ENCODE measurements at regions not wholly inside any gene's neighbourhood (a gene's known extent, or its start where the extent isn't known, plus 50 kb on each side); places are given as distances from the start of the nearest gene placed in this dataset.

GRCh38 chr2:173607606-173608311 is 253.1 kb downstream of the CDCA7 start:
- H3K9me3 ChIP-seq (ENCODE audit: control insufficient read depth in 2 of 2, low read length in 2 of 2): no peaks in the 10 kb centered on the region
- no peak overlapping the region for H3K4me3 ChIP-seq (ENCODE audit: low read length in 2 of 2)
- H3K36me3 ChIP-seq (ENCODE audit: control insufficient read depth in 2 of 2, insufficient read depth in 2 of 2, low read length in 2 of 2): no peaks in the 10 kb centered on the region
- H3K9ac ChIP-seq (ENCODE audit: low read length in 2 of 2): no peak overlapping the region
- H3K4me1 ChIP-seq (ENCODE audit: control insufficient read depth, insufficient read depth, low read length): no peaks in the 10 kb centered on the region
- no peak overlapping the region for H3K27ac ChIP-seq (ENCODE audit: low read length)
- H3K27me3 ChIP-seq (ENCODE audit: control insufficient read depth in 1 of 2, insufficient read depth in 2 of 2, low read length in 2 of 2): no peaks in the 10 kb centered on the region

- Histone ChIP-seq H3K4me3 (ENCODE audit: low read length in 2 of 2) (no peak overlapping the region), H3K9ac (ENCODE audit: low read length in 2 of 2) (no peak overlapping the region), H3K4me1 (ENCODE audit: control insufficient read depth, insufficient read depth, low read length) (no peaks in the 10 kb centered on the region), H3K27me3 (ENCODE audit: control insufficient read depth in 1 of 2, insufficient read depth in 2 of 2, low read length in 2 of 2) (peaks cover 0 to 4% of the 10 kb centered on the region in 2 donors), H3K9me3 (ENCODE audit: control insufficient read depth in 2 of 2, low read length in 2 of 2) (no peaks in the 10 kb centered on the region), H3K36me3 (ENCODE audit: control insufficient read depth in 2 of 2, insufficient read depth in 2 of 2, low read length in 2 of 2) (no peaks in the 10 kb centered on the region), H3K27ac (ENCODE audit: low read length) (no peak overlapping the region)
These were observed 256.4 kb downstream of the CDCA7 start for GRCh38 chr2:173611121-173611520.

- H3K9me3 ChIP-seq (ENCODE audit: control insufficient read depth in 2 of 2, low read length in 2 of 2): peaks cover under 1 to 5% of the 10 kb centered on the region in 2 donors
- H3K4me3 ChIP-seq (ENCODE audit: low read length in 2 of 2): no peak overlapping the region
- no peak overlapping the region for H3K27ac ChIP-seq (ENCODE audit: low read length)
- no peak overlapping the region for H3K9ac ChIP-seq (ENCODE audit: low read length in 2 of 2)
- H3K36me3 ChIP-seq (ENCODE audit: control insufficient read depth in 2 of 2, insufficient read depth in 2 of 2, low read length in 2 of 2): no peaks in the 10 kb centered on the region
- peaks cover 0 to 4% of the 10 kb centered on the region in 2 donors for H3K27me3 ChIP-seq (ENCODE audit: control insufficient read depth in 1 of 2, insufficient read depth in 2 of 2, low read length in 2 of 2)
- no peaks in the 10 kb centered on the region for H3K4me1 ChIP-seq (ENCODE audit: control insufficient read depth, insufficient read depth, low read length)
These were observed 257.7 kb downstream of the CDCA7 start for GRCh38 chr2:173612354-173612753.

- no peak overlapping the region for H3K27ac ChIP-seq (ENCODE audit: low read length)
- no peak overlapping the region for H3K9ac ChIP-seq (ENCODE audit: low read length in 2 of 2)
- no peak overlapping the region for H3K4me3 ChIP-seq (ENCODE audit: low read length in 2 of 2)
- no peaks in the 10 kb centered on the region for H3K4me1 ChIP-seq (ENCODE audit: control insufficient read depth, insufficient read depth, low read length)
- H3K27me3 ChIP-seq (ENCODE audit: control insufficient read depth in 1 of 2, insufficient read depth in 2 of 2, low read length in 2 of 2): peaks cover 0 to 4% of the 10 kb centered on the region in 2 donors
- peaks cover 5 to 9% of the 10 kb centered on the region in 2 donors for H3K9me3 ChIP-seq (ENCODE audit: control insufficient read depth in 2 of 2, low read length in 2 of 2)
- H3K36me3 ChIP-seq (ENCODE audit: control insufficient read depth in 2 of 2, insufficient read depth in 2 of 2, low read length in 2 of 2): no peaks in the 10 kb centered on the region
These were observed 258.7 kb downstream of the CDCA7 start for GRCh38 chr2:173613386-173613785.

- Histone ChIP-seq H3K9ac (ENCODE audit: low read length in 2 of 2) (no peak overlapping the region), H3K36me3 (ENCODE audit: control insufficient read depth in 2 of 2, insufficient read depth in 2 of 2, low read length in 2 of 2) (no peaks in the 10 kb centered on the region), H3K4me3 (ENCODE audit: low read length in 2 of 2) (no peak overlapping the region), H3K27ac (ENCODE audit: low read length) (no peak overlapping the region), H3K9me3 (ENCODE audit: control insufficient read depth in 2 of 2, low read length in 2 of 2) (peaks cover 5 to 9% of the 10 kb centered on the region in 2 donors), H3K4me1 (ENCODE audit: control insufficient read depth, insufficient read depth, low read length) (no peaks in the 10 kb centered on the region), H3K27me3 (ENCODE audit: control insufficient read depth in 1 of 2, insufficient read depth in 2 of 2, low read length in 2 of 2) (peaks cover 0 to 4% of the 10 kb centered on the region in 2 donors)
These were observed 259.7 kb downstream of the CDCA7 start for GRCh38 chr2:173614265-173614930.

- no peak overlapping the region for H3K9ac ChIP-seq (ENCODE audit: low read length in 2 of 2)
- no peaks in the 10 kb centered on the region for H3K27me3 ChIP-seq (ENCODE audit: control insufficient read depth in 1 of 2, insufficient read depth in 2 of 2, low read length in 2 of 2)
- H3K36me3 ChIP-seq (ENCODE audit: control insufficient read depth in 2 of 2, insufficient read depth in 2 of 2, low read length in 2 of 2): no peaks in the 10 kb centered on the region
- no peaks in the 10 kb centered on the region for H3K9me3 ChIP-seq (ENCODE audit: control insufficient read depth in 2 of 2, low read length in 2 of 2)
- no peaks in the 10 kb centered on the region for H3K4me1 ChIP-seq (ENCODE audit: control insufficient read depth, insufficient read depth, low read length)
- no peak overlapping the region for H3K4me3 ChIP-seq (ENCODE audit: low read length in 2 of 2)
- H3K27ac ChIP-seq (ENCODE audit: low read length): no peak overlapping the region
These were observed 269.0 kb downstream of the CDCA7 start for GRCh38 chr2:173623438-173624319.

- H3K4me3 ChIP-seq (ENCODE audit: low read length in 2 of 2): no peak overlapping the region
- H3K36me3 ChIP-seq (ENCODE audit: control insufficient read depth in 2 of 2, insufficient read depth in 2 of 2, low read length in 2 of 2): no peaks in the 10 kb centered on the region
- H3K4me1 ChIP-seq (ENCODE audit: control insufficient read depth, insufficient read depth, low read length): no peaks in the 10 kb centered on the region
- no peak overlapping the region for H3K27ac ChIP-seq (ENCODE audit: low read length)
- no peaks in the 10 kb centered on the region for H3K9me3 ChIP-seq (ENCODE audit: control insufficient read depth in 2 of 2, low read length in 2 of 2)
- no peak overlapping the region for H3K9ac ChIP-seq (ENCODE audit: low read length in 2 of 2)
- H3K27me3 ChIP-seq (ENCODE audit: control insufficient read depth in 1 of 2, insufficient read depth in 2 of 2, low read length in 2 of 2): peaks cover 0 to 2% of the 10 kb centered on the region in 2 donors
These were observed 270.6 kb downstream of the CDCA7 start for GRCh38 chr2:173625315-173625714.

GRCh38 chr2:173629076-173629475 is 274.4 kb downstream of the CDCA7 start:
- Histone ChIP-seq H3K27me3 (ENCODE audit: control insufficient read depth in 1 of 2, insufficient read depth in 2 of 2, low read length in 2 of 2) (peaks cover 0 to 2% of the 10 kb centered on the region in 2 donors), H3K9me3 (ENCODE audit: control insufficient read depth in 2 of 2, low read length in 2 of 2) (peaks cover 0 to 3% of the 10 kb centered on the region in 2 donors), H3K9ac (ENCODE audit: low read length in 2 of 2) (no peak overlapping the region), H3K4me3 (ENCODE audit: low read length in 2 of 2) (no peak overlapping the region), H3K36me3 (ENCODE audit: control insufficient read depth in 2 of 2, insufficient read depth in 2 of 2, low read length in 2 of 2) (no peaks in the 10 kb centered on the region), H3K4me1 (ENCODE audit: control insufficient read depth, insufficient read depth, low read length) (no peaks in the 10 kb centered on the region), H3K27ac (ENCODE audit: low read length) (no peak overlapping the region)

- no peak overlapping the region for H3K27ac ChIP-seq (ENCODE audit: low read length)
- H3K27me3 ChIP-seq (ENCODE audit: control insufficient read depth in 1 of 2, insufficient read depth in 2 of 2, low read length in 2 of 2): peaks cover 0 to 2% of the 10 kb centered on the region in 2 donors
- no peak overlapping the region for H3K9ac ChIP-seq (ENCODE audit: low read length in 2 of 2)
- peaks cover 0 to 3% of the 10 kb centered on the region in 2 donors for H3K9me3 ChIP-seq (ENCODE audit: control insufficient read depth in 2 of 2, low read length in 2 of 2)
- H3K36me3 ChIP-seq (ENCODE audit: control insufficient read depth in 2 of 2, insufficient read depth in 2 of 2, low read length in 2 of 2): no peaks in the 10 kb centered on the region
- H3K4me3 ChIP-seq (ENCODE audit: low read length in 2 of 2): no peak overlapping the region
- no peaks in the 10 kb centered on the region for H3K4me1 ChIP-seq (ENCODE audit: control insufficient read depth, insufficient read depth, low read length)
These were observed 275.9 kb downstream of the CDCA7 start for GRCh38 chr2:173630425-173631126.

- Histone ChIP-seq H3K36me3 (ENCODE audit: control insufficient read depth in 2 of 2, insufficient read depth in 2 of 2, low read length in 2 of 2) (no peaks in the 10 kb centered on the region), H3K27ac (ENCODE audit: low read length) (no peak overlapping the region), H3K9ac (ENCODE audit: low read length in 2 of 2) (no peak overlapping the region), H3K4me3 (ENCODE audit: low read length in 2 of 2) (no peak overlapping the region), H3K27me3 (ENCODE audit: control insufficient read depth in 1 of 2, insufficient read depth in 2 of 2, low read length in 2 of 2) (peaks cover 0 to 2% of the 10 kb centered on the region in 2 donors), H3K9me3 (ENCODE audit: control insufficient read depth in 2 of 2, low read length in 2 of 2) (peaks cover 0 to 3% of the 10 kb centered on the region in 2 donors), H3K4me1 (ENCODE audit: control insufficient read depth, insufficient read depth, low read length) (no peaks in the 10 kb centered on the region)
These were observed 276.4 kb downstream of the CDCA7 start for GRCh38 chr2:173631127-173631460.
